Skeletal muscle cell (primary cell): ENCODE measurements at regions not wholly inside any gene's neighbourhood (a gene's known extent, or its start where the extent isn't known, plus 50 kb on each side); places are given as distances from the start of the nearest gene placed in this dataset.

Source experiments
- DNase-seq: peaks from one replicate; pipeline ENCODE4 v3.0.0-alpha.2; 2010; ENCODE audit warnings: low read depth
- H3K4me3 ChIP-seq: 2 replicates; pipeline ENCODE4 v1.5.1; 2011; ENCODE audit warnings: low read depth, mild to moderate bottlenecking, control low read depth, low read length, moderate library complexity

DNA sequence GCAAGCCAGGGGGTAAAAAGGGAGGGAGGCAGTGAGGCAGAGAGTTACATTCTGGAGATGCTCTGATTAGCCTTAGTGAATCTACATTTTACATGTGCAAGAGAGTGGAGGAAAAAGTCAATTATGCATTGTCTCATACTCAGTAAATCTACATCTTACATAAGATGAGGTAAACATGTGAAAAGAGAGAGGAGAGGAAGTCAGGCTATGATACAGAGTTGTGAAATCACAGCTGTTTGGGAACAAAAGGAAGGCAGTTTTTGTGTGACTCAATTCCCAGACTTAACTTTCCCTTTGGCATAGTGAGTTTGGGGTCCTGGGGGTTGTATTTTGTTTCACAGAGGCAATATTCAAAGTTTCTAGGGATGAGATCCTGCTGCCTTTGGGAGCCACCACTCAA is 67.8 kb downstream of the GP2 start:
- no peak overlapping the region for H3K4me3 ChIP-seq
- no peak for DNase-seq

DNA sequence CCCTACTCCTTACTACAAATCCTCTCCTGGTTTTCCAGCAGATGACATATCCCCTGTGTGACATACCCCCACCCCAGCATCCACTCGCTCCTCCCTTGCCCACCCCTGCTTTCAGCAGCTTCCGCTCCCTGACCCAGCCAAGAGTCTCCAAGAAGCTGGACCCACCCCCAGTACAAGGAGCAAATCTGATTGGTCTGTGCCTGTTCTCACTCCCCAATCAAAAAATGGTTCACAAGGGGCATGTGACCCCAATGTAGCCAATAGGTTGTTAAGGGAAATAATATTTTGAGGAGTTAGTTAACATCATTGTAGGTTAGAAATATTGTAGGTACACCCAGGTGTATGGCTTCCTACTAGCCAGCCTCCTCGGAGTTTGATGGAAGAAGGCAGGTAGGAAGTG is 70.1 kb downstream of the GP2 start:
- DNase-seq = no peak

DNA sequence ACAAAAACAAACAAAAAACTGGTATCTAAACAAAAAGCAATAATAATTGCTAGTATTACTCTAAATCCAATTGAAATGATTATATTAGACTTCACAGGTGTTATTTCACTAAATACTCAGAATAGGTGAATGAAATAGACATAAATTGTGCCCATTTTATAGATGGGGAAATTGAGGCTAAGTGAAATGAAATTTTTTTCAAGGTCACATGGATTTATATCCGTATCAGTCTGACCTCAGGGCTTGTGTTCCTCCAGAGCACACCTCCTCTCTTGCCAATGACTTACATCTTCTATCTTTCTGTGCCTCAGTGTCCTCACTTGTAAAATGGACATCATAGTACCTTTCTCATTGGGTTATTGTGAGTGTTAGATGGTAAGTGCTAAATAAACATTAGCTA is 72.3 kb downstream of the GP2 start:
- H3K4me3 ChIP-seq = no peak overlapping the region
- no peak for DNase-seq

More for the DNA sequence above, 70.1 kb downstream of the GP2 start:
- H3K4me3 ChIP-seq = no peak overlapping the region

DNA sequence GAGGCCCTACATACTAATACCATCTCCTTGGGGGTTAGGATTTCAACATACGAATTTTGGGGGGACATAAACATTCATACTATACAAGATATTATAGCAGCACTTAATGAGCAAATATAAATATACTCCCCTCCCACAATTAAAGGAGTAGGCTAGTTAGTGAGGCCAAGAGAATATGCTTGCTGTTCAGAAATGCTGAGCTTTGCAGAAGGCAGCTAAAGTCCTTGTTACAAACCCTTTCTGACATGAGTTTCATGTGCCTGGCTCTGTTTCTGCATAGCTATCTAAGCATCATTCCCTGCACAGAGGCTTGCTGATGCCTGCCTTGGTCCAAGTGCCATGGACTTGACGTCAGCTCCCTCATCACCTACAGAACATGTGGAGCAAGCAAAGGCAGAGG is 73.5 kb downstream of the GP2 start:
- H3K4me3 ChIP-seq = no peak overlapping the region
- no peak for DNase-seq

DNA sequence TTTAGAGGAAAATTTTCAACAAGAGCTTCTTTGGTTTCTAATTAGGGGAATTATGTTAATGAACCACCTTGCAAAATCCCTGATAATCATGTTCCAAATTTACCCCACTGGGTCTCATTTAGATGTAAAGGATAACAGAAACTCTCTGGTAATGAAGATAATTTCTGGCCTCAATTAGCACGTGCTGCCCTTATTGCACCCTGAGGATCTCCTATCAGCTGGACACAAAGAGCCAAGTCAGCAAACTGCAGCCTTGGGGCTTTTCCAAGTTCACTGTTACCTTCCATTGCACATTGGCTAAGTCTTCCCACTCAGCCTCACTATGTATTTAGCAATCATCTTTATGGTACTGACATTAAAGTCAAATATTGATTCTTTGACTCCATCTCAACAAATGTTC is 78.1 kb downstream of the GP2 start:
- no peak for DNase-seq
- H3K4me3 ChIP-seq = no peak overlapping the region

DNA sequence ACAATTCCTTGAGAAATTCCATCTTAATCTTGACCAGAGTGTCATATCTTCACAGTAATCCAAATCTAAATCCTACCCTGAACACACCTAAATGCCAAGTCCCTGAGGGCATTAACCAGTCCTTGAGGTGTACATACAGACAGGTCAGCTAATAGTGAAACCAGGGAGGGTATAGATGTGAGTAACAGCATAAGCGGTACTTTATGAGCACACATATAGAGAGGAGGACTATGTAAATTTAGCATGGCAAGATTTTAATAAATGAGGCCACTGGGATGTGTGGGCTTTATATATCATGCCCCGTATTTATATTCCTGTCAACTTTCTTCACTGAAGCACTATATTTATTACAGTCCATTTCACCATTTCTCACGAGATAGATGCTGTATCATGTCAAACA is 80.2 kb downstream of the GP2 start:
- no peak for DNase-seq
- no peak overlapping the region for H3K4me3 ChIP-seq

DNA sequence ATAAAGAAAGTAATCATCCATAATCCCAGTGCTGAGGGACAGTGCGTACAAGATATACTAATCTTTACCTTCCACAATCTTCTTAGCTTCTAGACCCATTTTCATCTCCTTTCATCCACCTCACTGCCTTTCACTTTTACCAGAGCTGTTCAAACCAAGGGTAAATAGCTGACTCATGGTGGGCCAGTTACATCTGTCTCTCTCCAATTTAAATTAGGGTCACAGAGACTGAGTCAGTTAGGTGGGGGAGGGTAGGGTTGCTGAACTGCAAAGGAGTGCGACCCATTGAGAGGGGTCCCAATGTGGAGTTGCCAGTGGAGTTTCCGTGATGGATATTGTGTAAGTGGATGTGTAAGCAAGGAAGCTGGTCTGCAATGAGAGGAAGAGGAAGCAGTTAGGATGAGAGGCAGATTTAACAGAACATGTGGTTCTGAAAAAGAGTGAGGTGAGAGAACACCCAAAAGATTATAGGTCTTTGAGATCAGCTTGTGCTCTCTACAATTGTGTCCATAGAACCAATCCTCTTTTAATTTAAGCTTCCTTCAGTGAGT is 83.5 kb downstream of the GP2 start:
- no peak for DNase-seq
- no peak overlapping the region for H3K4me3 ChIP-seq

DNA sequence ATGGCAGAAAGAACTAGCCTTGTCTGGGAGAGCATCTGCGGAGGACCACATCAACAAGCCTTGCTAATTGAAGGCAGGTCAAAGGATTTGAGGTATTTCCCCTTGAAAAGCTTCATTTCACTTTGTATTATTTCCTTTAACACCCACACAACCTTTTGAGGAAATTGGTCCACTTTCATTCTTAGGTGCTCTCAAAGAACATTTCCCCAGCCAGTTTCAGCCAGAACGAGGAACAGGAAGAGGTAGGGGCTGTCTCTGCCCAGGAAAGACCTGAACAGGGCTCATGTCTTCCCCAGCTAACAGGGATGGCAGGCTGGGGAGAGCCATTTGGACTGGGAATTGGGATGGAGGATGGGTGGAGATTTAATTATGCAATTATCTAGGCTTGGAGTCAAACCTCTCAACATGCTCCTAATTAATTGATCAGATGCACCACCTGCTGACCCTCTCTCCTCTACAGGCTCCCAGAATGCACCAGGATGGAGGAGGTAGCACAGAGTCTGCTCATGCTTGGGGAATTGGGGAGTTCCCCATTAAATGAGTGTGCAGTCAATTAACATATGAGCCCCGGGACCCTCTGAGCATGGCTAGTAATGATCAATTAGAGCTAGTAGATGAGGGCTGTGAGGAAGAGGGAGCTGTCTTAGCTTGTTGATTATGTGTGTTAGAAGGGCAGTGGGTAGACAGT is 84.6 kb downstream of the GP2 start:
- DNase-seq = no peak
- no peak overlapping the region for H3K4me3 ChIP-seq

DNA sequence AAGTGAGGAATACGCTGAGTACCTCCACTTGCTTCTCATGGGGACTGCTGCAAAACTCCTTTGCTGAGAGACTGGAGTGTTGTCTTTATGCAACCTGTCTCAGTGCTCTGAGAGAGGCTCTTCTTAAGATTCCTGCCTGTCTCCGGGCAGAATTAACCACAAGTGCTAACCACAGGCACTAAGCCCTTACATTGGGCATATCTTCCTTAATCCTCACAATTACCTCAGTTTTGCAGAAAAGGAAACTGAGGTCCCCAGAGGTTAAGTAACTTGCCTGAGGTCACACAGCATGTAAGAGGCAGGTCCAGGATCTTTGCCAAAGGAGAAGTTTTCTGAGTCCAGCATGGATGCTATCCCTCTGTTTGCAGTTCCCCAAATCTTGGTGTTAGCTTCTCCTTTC is 86.0 kb downstream of the GP2 start:
- no peak overlapping the region for H3K4me3 ChIP-seq
- DNase-seq = no peak

DNA sequence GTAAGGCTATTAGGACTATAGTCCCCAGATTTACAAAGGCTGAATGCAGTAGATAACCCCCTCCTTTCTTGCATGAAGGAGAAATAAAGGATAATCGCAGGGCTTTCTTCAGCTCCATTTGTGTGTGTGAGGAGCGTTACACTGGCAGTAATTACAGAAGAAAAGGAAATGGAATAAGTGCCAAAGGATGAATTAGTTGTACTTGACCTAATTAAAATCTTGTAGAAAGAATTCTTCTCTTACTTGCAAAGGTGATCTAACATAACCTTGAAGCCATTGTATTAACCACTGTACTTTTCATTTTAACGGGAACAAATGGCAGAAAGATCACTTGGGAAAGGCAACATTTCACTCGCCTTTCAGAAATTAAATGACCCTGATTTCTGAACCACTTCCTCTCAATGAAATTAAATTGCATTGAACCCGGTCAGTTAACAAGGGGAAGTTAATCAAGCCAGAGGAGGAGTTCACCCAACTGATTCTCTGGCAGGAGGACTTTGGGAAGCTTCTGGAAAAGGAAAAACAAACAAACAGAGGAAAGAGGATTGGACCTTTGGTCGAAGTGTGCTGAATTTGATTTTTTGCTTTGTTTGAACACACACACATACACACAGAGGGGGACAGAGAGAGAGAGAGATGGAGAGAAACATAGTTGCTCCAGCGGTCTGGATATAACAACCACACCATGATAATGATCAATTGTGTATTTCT is 90.6 kb downstream of the GP2 start:
- no peak for DNase-seq

DNA sequence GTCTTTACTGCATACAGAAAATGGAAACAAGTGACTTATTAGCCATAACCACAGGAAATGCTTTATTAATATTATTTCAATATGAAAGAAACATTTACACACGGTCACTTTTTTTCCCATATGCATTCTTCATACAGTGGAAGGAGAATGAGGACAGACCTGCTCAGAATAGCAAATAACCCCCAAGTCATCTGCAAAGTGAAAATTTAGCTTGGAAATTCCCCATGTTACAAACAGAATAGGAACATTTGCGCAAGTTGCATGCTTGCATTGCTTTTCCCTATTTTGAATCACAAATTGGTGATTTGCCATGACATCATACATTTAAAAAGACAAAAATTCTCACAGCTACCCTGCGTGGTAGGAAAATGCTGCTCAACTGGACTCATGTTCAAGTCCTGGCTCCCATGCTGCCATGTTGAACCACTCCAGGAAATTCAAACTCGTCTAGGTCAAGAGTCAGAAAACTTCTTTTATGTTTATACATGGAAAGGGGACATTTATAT is 102.0 kb downstream of the GP2 start:
- H3K4me3 ChIP-seq = no peak overlapping the region
- no peak for DNase-seq

More for the DNA sequence above, 90.6 kb downstream of the GP2 start:
- H3K4me3 ChIP-seq = no peak overlapping the region

DNA sequence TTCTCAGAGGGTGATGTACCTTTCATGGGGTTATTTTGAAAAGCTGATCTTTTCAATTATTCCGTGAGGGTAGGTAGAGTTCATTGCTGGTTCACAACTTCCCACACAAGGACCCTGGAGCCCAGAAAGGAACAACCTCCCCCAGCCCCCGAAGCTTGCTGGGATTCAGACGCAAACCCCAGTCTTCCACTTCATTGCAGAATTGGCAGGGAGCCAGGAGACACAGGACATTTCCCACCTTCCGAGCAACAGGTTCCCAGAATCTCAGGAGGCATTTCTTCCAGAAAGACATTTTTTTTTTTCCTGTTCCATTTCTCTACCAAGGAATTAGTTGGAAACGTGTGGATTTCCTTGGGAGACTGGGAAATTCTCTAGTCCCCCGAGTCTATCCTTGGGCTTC is 106.1 kb downstream of the GP2 start:
- H3K4me3 ChIP-seq = no peak overlapping the region
- DNase-seq = no peak

DNA sequence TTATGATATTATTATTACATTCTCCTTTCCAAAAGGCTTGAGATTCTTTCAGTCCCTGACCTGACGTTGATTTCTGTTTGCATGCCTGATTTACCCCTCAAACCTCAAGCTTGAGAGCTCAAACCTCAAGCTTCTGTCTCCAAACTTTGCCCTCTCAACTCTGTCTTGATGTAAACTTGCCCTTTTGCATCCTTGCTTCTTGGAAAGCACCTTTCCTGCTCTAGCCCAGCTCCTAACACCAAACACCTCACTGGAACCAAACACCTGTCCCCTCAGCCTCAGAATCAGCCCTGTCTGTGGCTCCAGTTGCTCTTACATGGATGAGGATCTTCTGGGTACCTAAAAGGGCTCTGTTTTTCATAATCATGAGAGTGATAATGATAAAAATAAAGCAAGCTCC is 109.2 kb downstream of the GP2 start:
- H3K4me3 ChIP-seq = no peak overlapping the region
- DNase-seq = no peak

DNA sequence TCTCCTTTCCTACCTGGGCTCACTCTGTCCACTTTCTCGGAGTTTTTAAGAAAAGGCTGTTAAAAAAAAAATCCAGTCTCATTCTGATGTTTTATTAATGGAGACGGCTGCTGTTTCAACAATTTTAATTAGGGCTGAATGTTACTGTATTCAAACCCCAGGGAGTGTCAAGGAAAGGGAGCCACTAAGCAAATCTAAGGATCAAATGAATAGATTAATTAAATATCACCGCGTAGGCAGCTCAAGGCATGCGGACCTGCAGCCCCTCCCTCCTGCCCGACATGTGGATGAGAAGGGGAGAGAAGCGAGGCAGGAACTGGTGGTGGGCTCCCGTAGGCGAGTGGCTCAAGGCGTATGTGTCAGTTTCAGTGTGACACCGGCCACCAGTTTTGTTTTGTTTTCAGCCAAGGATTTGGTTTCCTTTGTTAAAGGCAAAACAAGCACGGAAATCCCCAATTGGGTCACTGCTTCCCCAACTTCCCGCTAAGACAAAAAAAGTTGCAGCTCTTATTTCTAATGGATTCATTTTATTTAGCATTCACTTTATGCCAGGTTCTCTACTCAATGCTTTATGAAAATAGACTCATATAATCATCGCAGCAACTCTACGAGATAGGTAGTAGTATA is 110.6 kb downstream of the GP2 start:
- no peak for DNase-seq
- H3K4me3 ChIP-seq = no peak overlapping the region

DNA sequence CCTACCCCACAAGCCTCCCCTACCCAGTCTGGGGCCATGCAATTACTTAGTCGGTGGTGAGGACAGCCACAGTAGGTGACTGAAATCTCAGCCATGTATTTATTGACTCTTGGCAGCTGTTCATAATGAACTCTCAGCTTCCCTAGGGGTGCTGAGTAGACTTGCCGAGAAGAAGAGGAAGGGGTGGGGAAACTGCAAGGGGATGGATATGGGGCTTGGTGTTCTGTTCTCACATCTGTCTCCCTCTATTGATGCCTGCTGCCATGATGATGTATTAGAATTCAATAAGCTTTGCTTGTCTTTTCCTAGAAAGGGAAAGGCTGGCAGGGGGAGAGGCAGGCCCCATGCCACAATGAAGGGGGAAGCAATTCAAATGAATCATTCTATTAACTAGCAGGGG is 112.9 kb downstream of the GP2 start:
- no peak overlapping the region for H3K4me3 ChIP-seq
- no peak for DNase-seq

DNA sequence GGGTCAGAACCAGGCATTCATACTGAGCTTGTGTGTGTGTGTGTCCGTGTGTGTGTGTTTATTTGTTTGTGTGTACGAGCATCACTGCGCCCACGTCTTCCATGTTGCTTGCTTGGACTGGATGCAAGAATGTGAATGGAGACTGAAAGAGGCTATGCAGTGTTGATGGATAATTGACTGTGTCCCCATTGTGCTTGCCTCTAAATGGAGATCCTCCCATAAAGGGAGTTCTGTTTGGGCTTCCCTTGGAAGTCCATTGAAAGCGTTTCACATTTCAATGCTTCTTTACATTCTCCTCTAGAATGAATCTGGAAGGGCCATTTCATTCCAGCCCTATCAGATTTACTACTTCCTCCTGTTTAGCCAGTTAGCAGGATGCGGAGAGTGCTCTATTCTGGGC is 124.0 kb downstream of the GP2 start:
- DNase-seq = no peak
- no peak overlapping the region for H3K4me3 ChIP-seq

DNA sequence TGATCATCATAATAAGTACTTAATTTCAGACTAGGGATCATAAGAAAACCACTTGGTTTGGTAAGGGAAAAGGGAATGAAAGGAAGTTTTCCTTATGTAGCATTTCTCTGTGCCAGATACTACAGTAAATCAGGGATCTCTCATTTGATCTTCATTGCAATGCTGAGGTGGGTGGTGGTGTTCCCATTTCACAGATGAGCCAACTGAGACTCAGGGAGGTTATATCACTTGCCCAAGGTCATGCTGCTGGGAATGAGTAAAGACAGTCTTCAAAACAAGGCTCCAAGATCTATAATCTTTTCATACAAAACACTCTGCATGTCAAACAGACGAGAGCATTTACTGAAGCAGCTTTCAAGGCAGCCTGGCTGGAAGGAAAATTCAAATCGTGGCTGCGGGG is 124.6 kb downstream of the GP2 start:
- H3K4me3 ChIP-seq = no peak overlapping the region
- no peak for DNase-seq

DNA sequence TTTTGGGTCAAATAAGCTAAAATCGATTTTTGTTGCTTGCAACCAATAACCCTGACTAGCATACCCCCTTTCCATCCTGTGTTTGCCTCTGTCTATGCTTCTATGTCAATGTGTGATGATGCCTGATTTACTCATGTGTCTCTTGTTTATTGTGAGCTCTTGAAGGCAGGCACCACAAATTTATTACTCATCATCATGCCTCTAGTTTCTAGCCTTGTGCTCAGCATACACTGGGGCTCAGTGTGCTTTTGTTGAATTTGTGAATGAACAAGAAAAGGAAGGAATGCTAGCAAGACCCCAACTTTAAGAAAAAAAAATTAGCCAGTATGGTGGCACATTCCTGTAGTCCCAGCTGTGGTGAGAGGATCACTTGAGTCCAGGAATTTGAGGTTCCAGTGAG is 119.1 kb upstream of the GPR139 start:
- no peak overlapping the region for H3K4me3 ChIP-seq
- DNase-seq = no peak

DNA sequence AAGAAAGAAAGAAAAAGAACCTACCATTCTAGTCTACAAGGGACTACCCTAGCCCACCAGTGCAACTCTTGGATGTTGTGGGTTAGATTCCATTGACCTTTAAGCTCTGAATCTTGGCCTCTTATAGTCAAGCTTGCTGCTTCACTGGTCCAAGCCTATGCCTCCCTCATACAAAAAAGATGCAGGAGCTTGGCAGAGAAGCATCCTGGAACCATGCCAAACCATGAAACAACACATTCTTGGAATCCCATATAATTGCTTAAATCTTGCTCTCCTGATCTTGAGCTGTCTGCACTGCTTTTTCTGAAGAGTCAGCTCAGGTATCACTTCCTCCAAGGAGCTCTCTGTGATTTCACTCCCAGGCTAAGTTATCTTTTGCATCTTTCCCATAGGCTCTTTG is 117.9 kb upstream of the GPR139 start:
- no peak for DNase-seq
- H3K4me3 ChIP-seq = no peak overlapping the region

DNA sequence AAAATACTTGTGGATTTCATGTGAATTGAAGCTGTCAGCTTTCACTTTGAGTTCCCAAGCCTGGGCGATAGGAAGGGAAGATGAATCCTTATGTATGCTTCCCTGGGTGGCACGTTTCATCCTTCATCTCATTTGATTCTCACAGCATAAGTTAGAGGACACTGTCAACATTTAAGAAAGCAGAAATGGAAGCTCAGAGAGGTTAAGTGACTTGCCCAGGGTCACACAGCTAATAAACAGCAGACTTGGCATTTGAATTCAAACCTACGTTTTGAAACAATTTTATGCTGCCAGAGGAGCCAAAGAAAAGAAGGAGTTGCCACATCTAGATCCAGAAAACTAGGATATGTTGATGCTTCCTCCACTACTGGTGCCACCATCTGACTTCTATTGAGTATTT is 108.3 kb upstream of the GPR139 start:
- H3K4me3 ChIP-seq = no peak overlapping the region
- no peak for DNase-seq

DNA sequence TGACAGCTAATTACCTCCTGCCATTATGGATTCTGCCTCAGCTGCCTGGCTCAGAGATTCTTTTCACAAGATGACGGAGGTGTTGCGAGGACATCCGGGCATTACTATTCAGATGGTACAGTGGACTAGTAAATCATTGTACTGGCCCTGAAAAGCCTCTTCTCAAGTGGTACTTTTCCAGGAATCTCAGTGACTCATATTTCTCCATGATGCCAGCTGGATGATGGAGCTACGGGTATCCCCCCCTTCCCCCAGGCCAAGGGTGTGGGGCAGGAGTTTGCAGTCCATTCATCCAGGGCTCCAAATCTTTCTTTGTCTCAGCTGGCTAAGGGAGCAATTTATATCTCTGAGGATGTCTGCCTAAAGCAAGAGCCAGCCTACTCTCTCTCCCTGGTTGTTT is 107.7 kb upstream of the GPR139 start:
- DNase-seq = no peak
- no peak overlapping the region for H3K4me3 ChIP-seq
